HFF-Myc (cell line): ENCODE measurements at regions not wholly inside any gene's neighbourhood (a gene's known extent, or its start where the extent isn't known, plus 50 kb on each side); places are given as distances from the start of the nearest gene placed in this dataset.

Source experiments
- DNase-seq: peaks from one replicate; pipeline ENCODE4 v3.0.0-alpha.2; 2011; ENCODE audit warnings: low read depth; ENCODE audit errors: extremely low read depth
- H3K4me3 ChIP-seq: replicated peaks from 2 replicates; pipeline ENCODE4 v1.5.1; 2011; ENCODE audit warnings: low read depth, mild to moderate bottlenecking, control low read depth, low read length
- CTCF ChIP-seq: IDR thresholded peaks from 2 replicates; pipeline ENCODE4 v1.5.1; 2012; ENCODE audit warnings: mild to moderate bottlenecking, low read depth, low read length, control low read depth; ENCODE audit errors: missing control alignments

DNA sequence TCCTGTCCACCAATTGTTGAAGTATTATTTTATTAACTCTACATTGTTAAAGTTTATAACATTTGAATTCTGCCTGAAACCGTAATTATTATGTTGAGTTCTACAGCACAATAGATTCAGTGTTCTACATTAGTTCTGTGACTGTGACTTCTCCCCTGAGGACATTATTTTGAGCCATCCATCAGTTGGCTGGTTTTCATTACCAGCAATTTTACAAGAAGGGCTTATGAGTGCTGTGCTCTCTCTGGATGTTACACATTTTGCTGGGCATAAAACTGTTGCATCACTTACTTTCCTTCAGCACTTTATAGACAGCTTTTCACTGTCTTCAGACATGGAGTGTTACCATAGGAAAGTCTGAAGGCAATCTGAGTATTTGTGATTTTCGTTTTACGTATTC lies 118.2 kb upstream of the KITLG start:
- TF ChIP-seq CTCF: no peak
- no peak overlapping the region for H3K4me3 ChIP-seq
- no peak for DNase-seq

DNA sequence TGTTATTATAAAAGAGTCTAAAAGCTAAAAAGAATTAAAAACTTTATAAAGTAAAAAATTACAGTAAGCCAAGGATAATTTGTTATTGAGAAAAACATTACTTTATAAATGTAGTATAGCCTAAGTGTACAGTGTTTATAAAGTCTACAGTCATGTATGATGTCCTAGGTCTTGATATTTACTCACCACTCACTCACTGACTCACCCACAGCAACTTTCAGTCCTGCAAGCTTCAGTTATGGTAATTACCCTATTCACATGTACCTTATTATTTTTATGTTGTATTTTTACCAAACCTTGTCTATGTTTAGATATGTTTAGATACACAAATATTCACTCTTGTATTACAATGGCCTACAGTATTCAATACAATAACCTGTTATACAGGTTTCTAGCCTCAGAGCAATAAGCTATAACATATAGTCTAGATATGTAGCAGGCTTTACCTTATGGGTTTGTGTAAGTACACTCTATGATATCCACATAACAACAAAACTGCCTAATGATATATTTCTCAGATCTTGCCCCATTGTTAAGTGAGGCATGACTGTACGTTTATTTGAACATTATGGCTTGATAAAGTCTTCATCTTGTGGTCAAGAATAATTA lies 113.7 kb upstream of the KITLG start:
- DNase-seq: no peak
- no peak for TF ChIP-seq CTCF
- no peak overlapping the region for H3K4me3 ChIP-seq

GRCh38 chr12:88691811-88692210 lies 111.5 kb upstream of the KITLG start:
- no peak overlapping the region for H3K4me3 ChIP-seq
- no peak for DNase-seq
- TF ChIP-seq CTCF: no peak

GRCh38 chr12:88684610-88685009 lies 104.3 kb upstream of the KITLG start:
- no peak for DNase-seq
- TF ChIP-seq CTCF: no peak
- H3K4me3 ChIP-seq: no peak overlapping the region

DNA sequence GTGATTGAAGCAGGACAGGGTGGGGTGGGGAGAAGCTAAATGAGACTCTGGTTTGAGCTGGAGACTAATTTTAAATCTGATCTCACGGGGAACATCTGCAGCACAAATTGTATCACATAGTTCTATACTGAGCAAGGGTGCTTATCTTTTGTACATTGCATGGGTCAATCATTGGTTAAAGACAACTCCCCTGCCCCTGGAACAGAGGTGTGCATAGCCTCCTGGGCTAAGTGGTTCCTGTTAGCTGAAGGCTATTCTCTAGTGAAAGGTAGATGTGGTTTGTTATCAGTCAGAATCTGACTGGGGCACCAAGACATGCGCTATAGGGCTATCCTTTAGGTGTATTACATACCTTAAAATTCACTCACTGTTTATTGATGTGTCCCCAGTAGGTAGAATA lies 103.9 kb upstream of the KITLG start:
- no peak for TF ChIP-seq CTCF
- no peak overlapping the region for H3K4me3 ChIP-seq
- DNase-seq: no peak

- DNase-seq: no peak
- TF ChIP-seq CTCF: no peak
- no peak overlapping the region for H3K4me3 ChIP-seq
Observed at GRCh38 chr12:88683628-88684027, 103.4 kb upstream of the KITLG start.

DNA sequence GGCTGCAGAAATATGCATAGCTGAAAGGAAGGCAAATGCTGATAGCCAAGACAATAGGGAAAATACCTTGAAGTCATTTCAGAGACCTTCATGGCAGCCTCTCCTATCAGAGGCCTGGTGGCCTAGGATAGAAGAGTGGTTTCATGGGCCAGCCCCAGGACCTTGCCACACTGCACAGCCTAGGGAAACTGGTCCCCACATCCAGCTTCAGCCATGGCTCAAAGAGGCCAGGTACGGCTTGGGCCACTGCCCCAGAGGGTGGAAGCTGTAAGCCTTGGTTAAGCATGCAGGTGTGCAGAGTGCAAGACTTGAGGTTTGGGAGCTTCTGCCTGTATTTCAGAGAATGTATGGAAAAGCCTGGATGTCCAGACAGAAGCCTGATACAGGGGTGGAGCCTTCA lies 101.0 kb upstream of the KITLG start:
- TF ChIP-seq CTCF: no peak
- no peak for DNase-seq
- H3K4me3 ChIP-seq: no peak overlapping the region
